K562 (cell line): ENCODE measurements at regions not wholly inside any gene's neighbourhood (a gene's known extent, or its start where the extent isn't known, plus 50 kb on each side); places are given as distances from the start of the nearest gene placed in this dataset.
"Not testable (repeated sequence)": the region's sequence is repeated elsewhere in the genome, so short reads cannot be mapped to it uniquely, and the experiment has no call there.

Experiments
- FOXM1 ChIP-seq, 2 experiments: fragments of 450-650 bp in 1 of 2; sonication (generic) in 1 of 2; formaldehyde crosslinking in 1 of 2; IDR thresholded peaks; 2 replicates each; pipeline versions ENCODE4 v1.6.1 to v1.9.0; 2017 to 2022; ENCODE audit warnings: low read depth in 2 of 2, mild to moderate bottlenecking in 2 of 2, missing genetic modification reagents in 1 of 2, moderate library complexity in 1 of 2
- NFYB ChIP-seq: IDR thresholded peaks from 2 replicates; pipeline ENCODE4 v1.6.1; 2011; ENCODE audit warnings: mild to moderate bottlenecking, moderate library complexity; ENCODE audit not compliant: insufficient read length; ENCODE audit errors: extremely low read depth
- SRSF7 ChIP-seq: fragments of 200-400 bp; formaldehyde crosslinking; optimal IDR thresholded peaks from 2 replicates; pipeline ENCODE3; 2017; ENCODE audit warnings: mild to moderate bottlenecking, low read depth, low read length
- TF ChIP-seq, protein P1 (sequence below), 3 experiments: IDR thresholded peaks in 2 of 3; conservative IDR thresholded peaks in 1 of 3; 2 replicates each; pipeline ENCODE4 v1.5.1; 2011 to 2012; ENCODE audit warnings: low read length in 3 of 3, mild to moderate bottlenecking in 3 of 3, control low read depth in 2 of 3, improper control_type of control experiment in 1 of 3, inconsistent platforms in 1 of 3, low read depth in 1 of 3, mixed read lengths in 1 of 3, moderate library complexity in 1 of 3; ENCODE audit not compliant: insufficient read depth in 2 of 3
- TF ChIP-seq, protein P2 (sequence below): sonication (generic); formaldehyde crosslinking; IDR thresholded peaks from 2 replicates; pipeline ENCODE4 v1.9.0; 2022; ENCODE audit warnings: mild to moderate bottlenecking, missing genetic modification reagents

DNA sequence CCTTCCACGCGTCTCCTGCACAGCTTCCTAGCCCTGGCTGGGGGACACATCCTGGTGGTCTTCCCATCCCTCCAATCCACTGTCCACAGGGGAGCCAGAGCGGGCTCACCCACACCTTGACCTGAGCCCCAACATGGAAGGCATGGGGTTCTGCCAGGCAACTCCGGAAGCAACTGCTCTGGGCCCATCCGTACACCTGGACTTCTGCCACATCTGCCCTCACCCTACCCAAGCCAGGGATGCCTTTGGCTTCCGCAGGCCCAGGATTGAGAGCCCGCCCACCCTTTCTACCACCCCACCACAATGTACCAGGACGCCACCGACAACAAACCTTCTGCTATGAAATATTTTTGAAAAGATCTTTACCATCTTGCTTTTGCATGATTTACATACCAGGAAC, 89.8 kb downstream of the KCNJ18 start:
- TF ChIP-seq, protein P1, sequence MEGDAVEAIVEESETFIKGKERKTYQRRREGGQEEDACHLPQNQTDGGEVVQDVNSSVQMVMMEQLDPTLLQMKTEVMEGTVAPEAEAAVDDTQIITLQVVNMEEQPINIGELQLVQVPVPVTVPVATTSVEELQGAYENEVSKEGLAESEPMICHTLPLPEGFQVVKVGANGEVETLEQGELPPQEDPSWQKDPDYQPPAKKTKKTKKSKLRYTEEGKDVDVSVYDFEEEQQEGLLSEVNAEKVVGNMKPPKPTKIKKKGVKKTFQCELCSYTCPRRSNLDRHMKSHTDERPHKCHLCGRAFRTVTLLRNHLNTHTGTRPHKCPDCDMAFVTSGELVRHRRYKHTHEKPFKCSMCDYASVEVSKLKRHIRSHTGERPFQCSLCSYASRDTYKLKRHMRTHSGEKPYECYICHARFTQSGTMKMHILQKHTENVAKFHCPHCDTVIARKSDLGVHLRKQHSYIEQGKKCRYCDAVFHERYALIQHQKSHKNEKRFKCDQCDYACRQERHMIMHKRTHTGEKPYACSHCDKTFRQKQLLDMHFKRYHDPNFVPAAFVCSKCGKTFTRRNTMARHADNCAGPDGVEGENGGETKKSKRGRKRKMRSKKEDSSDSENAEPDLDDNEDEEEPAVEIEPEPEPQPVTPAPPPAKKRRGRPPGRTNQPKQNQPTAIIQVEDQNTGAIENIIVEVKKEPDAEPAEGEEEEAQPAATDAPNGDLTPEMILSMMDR (IDR thresholded peaks at IDR 0.05 in 2 of 3, conservative IDR thresholded peaks at IDR 0.05 in 1 of 3; ENCODE audit: insufficient read depth in 2 of 3, low read depth in 1 of 3, low read length in 3 of 3) = not testable (repeated sequence)
- not testable (repeated sequence) for TF ChIP-seq FOXM1 (IDR thresholded peaks at IDR 0.05; ENCODE audit: low read depth); FOXM1 (CRISPR knock-in tag; IDR thresholded peaks at IDR 0.05; ENCODE audit: low read depth); NFYB; SRSF7
- TF ChIP-seq, protein P2, sequence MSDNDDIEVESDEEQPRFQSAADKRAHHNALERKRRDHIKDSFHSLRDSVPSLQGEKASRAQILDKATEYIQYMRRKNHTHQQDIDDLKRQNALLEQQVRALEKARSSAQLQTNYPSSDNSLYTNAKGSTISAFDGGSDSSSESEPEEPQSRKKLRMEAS (CRISPR knock-in tag) = not testable (repeated sequence)
